Activated naive CD4-positive, alpha-beta T cell treated with anti-CD3 and anti-CD28 coated beads, Interleukin-2, amount 50 U/mL, for 16 hours (primary cell): ENCODE measurements at regions not wholly inside any gene's neighbourhood (a gene's known extent, or its start where the extent isn't known, plus 50 kb on each side); places are given as distances from the start of the nearest gene placed in this dataset.

Source experiments
- DNase-seq: peaks from one replicate; pipeline ENCODE4 v3.0.0-alpha.2; 2020

DNA sequence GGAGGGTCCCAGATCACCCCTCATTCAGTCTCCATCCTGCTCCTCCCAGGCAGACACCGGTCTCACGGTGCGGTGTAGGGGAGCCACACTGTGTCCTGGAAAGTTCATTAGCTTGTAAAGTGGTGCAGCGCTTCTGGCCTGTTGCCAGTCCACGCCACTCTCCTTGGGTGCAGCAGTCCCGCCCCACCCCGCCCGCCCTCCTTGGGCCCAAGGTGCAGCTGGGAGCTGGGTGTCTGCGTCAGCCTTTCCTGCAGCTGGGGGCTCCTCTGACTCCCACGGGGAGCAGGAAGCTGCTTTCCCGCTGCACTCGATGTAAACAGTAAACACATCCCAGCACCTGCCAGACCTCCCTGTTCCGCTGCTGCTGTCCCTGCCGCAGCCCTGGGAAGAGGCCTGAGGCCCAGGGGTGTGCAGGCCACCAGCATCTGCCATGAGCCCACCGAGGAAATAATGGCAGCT, 53.8 kb upstream of the ASB18 start:
- DNase-seq, result no peak

DNA sequence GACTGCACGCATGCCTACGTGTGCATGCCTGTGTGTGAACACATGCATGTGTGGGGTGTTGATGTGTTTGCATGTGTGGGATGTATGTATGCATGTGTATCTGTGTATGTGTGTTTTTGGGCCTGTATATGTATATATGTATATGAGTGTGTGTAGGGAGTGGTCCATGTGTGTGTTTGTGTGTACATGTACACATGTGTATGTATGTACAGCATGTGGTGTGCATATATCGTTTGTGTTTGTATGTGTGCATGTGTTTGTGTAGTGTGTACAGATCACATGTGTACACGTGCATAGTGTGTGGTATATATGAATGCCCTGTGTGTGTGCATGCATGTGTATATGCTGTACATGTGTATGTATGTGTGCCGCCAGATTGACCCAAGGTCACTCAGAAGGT, 54.2 kb upstream of the ASB18 start:
- no peak for DNase-seq

DNA sequence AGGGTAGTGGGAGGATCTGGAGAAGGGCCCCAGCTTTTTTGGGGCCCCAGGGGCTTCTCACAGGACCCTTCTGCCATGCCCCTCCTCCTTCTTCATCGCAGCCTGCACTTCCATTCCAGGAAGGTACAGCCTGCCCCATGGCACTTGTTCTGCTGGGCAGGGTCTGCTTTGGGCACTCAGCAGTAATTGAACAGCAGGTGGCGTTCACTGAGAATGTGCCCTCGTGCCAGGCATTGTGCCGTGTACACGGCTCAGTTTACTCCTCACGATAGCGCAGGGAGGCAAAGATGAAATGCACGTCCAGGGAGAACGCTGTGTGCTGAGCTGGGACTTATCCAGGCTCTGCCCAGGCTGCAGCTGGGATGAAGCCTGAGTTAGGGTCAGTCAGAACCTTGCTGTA, 54.8 kb upstream of the ASB18 start:
- no peak for DNase-seq

DNA sequence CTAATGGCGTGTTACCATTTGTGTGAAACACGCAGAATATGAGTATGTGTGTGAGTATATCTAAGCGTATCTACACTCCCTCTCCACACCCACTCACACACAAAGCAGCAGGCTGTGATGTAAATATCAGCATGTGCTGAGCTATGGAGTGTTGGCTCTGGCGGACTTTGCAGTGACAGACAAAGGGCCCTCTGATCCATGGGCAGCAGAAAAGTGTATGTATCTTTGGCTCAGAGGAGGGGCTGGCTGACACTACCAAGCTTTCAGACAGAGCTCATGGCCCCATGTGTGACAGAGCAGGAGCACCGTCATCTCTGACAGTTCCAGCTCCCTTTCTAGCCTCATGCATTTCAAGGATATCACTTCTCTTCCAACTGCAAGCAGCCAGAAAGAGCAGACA, 57.2 kb upstream of the ASB18 start:
- no peak for DNase-seq

DNA sequence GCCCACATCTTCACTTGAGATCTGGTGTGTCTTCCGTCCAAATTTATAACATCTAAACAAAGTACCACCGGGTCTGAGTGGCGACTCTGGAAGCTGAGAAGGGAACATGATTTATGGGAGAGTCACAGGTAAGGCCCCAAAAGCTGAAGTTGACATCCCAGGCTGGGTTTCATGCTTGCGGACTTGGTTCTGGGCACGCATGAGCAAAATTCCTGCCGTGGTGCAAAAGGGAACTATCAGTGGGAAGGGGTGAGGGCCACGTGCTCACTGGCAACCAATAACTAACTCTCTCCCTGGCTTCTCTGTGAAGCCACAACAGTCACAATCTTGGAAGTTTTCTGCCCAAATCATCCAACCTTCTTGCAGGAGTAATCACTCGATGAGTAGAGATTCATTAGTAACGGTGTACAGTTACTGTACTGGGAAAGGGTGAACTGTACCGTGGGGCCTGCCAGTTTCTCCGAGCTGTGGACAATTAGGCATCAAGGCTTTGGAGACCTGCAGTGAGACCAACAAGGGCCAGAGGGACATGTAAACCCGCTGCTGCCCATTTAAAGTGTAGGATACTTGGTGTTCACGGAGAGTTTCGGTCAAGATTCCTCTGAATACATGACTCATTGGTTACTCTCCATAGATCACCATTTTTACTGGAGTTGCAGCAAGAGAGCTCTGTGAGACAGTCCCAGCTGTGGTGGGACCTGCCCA, 69.4 kb upstream of the ASB18 start:
- DNase-seq, result no peak

DNA sequence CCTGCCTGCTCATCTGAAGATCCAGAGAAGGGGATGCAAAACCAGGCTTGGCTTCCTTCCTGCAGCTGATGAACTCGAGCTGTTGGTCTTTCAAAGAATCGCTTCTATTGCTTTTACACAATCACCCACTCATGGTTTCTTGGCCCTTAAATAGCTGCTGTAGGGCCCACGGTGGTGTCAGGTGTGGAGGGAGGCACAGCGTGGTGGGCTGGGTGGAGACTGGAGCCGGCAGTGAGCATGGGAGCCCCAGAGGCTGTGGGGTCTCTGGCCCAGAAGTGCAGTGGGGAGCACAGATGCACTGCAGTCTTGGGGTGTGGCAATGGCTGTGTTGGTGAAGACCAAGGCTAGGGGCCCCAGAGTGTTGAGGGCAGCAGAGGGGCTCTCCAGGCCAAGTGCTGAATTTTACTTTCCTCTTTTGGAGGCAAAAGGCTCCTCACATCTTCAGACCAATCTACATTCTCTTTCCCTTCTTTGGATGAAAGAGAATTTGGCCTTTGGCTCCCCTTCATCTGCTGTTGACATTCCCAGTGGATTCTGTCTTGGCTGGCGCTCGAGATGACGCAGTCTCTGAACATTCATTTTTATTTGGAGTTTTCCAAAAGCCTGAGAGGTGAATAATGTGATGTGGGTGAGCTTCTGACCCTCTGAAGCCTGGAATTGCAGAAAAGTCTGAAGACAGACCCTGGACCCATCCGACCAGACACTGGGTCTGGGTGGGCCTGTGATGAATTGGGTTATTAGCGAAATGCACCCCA, 70.1 kb upstream of the ASB18 start:
- no peak for DNase-seq

DNA sequence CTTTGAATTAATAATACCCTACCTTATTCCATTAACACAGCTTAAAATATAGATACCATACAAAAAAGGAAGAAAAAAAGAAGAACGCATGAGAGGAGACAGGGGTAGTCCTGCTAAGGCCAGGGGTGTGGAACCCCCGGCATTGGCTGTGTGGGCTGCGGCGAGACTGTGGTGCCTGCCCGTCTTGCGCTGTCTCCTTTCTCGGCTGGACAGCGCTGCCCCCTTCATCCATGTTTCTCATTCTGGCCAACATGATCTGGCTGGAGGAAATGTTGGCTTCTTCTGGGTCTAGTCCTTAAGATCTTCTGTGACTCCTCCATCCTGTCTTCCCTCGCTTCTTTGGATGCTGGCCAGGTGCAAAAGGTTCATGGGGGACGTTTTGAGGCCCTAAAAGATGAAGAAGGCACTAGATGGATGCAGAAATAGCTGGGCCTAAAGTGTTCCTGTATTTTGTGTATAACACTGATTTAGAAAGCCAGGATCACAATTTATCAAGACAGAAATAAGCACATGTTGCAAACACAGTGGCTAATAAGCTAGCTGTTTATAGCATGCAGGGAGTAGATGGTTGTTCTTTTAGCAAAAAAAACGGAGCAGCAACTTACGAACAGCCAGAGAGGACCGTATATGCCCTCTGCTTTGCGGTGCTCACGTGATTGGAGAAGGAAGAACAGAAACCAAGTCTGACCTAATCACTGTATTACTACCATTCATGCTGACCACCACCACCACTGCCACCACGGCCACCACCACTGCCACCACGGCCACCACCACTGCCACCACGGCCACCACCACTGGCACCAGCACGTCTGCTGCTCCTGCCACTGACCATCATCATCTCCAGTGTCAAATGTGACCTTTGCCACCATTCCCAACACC, 71.7 kb upstream of the ASB18 start:
- DNase-seq, result no peak

DNA sequence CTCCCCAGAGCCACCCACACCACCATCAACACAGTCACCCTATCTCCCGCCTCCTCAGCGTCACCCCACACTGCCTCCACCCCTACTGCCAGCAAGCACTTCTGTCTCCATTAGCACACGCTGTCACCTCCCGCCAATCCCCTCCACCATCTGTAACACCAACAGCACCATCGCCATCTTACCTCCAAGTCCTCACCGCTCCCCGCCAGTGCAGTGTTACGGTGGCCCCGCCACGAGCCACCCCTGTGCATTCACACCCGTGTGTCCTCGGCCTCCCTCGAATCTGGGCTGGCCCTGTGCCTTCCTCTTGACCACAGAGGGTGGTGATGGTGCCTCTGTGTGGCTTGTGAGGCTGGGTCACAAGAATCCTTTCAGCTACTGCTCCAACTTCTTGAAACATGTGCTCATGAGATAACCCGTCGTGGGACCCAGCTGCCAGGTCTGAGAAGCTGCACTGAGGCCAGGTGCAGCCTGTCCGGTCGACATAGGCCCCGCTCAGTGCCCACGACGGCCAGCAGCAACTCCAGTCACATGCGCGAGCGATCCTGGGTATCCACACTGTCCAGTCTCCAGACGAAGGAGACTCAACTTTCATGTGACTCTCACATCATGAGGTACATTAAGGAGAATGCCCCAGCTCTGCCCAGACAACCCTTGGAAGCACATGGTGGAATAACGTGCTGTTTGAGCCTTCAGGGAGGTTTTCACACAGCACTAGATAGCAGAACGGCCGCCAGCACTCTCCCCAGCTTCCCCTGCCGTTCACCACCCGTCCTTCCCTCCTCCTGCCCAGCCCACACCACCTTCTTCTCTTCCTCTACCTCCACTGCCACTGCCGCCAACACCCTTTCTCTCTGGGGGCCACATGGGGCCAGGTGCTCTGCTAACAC, 72.6 kb upstream of the ASB18 start:
- no peak for DNase-seq

DNA sequence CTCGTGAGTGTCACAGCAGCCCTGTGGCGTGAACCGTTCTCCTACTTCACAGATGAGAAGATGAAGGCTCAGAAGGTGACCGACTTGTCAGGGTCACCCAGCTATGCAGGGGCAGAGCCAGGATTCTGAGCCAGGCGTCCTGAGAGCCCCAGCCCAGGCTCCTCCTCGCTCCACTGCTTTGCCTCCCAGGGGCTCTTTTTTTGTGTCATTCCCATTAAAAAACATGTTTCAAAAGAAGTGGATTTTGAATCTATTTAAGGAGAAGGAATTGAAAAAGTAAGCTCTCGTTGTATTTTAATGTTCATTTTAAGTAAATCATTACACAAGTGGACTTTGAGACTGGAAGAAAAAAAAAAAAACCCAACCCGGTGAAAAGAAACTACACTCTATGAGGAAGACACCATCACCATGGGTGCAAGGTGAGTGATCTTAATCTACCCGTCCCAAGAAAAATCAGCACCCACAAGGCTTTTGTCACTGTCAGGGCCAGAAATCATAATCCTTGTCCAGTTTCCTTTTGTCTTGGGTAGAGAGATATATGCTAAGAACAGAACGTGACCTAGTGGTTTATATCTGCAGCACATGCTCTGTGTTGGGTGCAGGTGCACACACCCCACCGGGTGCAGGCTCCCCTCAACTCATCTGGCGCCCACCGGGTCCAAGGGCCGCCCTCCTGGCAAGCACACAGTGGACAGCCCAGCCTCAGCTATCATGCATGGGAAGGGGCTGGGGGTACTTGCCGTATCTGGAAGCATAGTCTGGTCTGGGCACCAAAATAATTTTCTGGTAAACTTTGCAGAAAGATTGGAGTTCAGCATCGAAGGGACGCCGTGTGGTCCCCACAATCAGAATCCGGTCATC, 73.5 kb upstream of the ASB18 start:
- no peak for DNase-seq

DNA sequence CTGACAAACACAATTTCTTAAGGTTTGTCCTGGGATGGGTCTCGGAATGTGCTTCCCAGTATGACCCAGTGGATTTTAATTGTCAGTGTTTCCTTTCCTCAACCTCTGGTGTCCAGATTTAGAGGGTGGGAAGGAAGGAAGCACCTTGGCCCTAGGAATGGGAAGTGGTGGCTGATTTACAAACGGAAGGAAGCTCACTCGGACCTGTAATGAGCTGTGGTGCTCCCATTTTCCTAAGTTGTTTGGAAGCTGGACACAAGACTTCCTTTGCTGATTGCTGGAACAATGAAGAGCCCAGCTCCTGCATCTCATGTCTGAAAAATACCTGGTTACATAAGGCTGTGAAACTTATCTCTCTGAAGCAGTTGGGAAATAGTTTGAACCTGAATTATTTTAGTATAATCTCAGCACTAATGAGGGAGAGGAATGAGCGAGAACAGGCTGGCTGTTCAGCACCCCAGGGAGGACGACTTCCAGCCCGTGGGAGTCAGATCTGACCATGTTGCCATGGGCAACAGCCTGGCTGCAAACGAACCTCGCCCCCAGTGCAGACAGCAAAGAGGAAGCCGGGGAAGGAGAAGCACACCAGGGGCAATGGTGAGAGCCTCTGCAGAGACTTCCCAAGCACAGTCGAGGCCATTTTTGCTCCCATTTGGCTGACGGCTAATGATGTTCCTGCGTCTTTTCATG, 74.4 kb upstream of the ASB18 start:
- DNase-seq, result no peak

DNA sequence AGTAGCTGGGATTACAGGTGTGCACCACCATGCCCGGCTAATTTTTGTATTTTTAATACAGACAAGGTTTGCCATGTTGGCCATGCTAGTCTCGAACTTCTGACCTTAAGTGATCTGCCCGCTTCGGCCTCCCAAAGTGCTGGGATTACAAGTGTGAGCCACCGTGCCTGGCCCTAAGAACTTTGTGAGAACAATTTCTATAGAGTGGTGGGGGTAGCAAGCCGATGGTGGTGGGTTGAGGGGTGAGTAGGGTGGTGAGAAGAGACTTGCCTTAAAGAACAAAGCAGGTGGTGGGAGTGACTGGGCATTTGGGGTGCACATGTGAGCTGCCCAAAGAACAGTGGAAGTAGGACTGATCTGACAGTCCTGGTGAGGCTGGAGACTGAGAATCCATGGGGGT, 76.0 kb upstream of the ASB18 start:
- no peak for DNase-seq

DNA sequence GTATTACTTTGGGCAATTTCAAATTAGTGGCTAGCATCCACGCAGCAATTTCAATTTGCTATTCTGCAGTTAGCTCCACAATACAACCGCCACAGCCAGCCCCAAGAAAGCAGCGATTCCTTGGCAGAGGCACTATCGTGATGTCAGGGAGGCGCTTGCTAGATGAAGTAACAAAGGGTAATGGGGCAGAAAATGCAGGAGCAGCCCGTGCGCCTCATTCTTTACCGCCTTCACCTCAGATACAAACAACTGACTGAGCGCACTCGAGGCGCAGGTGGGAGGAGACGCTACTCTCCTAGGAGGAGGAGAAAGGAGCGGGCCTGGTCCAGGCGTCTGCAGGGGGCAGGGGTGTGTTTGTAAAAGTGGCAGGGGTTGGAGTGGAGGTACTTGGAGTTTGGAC, 76.9 kb upstream of the ASB18 start:
- no peak for DNase-seq

DNA sequence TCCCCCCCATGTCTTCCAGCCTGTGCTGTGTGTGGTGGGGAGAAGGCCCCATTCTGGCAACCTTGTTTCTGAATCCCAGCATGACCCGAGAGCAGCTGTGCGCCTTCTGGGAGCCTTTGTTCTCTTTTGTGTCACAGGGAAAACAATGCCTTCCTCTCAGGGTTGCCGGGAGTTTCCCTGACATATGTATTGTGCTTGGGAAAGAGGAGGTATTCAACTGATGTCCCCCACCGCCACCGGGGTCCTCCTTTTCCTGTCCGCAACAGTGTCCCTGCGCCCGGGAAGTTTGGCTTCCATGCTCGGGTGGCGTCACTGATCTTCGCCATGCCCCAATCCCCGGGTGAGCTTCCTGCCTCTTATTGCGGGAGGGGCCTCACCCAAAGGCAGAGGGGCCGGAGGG, 77.5 kb upstream of the ASB18 start:
- DNase-seq, result no peak

DNA sequence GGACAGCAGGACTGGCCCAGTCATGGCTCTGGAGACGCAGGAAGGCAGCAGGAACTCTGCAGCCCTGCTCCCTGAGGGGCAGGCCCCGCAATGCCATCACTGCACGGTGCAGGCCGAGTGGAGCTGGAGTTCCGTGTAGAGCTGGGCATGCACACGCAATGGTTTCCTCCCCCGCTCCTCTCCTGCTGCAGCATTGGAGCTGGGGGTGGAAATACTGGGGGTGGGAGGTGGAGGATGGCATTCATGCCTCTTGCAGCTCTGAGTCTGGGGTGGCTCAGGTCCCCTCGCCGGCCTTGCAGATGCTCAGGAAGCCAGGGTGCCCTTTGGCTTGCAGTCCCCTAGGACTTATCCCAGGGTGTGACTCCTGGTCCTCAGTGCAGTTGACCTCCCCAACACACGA, 78.3 kb upstream of the ASB18 start:
- DNase-seq, result no peak

DNA sequence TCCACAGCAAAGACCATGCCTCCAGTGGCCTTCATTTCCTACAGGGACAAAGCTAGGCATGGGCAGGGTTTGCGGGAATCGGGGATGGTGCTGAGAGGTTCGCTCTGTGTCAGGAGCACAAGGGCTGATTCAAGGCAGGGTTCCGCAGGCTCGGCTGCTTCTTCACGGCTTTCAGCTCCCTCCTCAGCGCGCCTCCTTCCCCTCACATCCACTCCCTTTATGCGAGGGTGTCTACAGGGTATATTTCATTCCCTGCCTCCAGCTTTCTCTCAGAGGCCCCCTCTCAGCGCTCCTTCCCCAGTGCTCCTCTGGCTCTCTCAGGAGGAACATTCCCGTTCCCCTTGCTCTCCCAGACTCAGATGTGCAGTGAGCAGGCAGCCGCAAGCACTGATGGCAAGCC, 78.7 kb upstream of the ASB18 start:
- DNase-seq, result no peak

DNA sequence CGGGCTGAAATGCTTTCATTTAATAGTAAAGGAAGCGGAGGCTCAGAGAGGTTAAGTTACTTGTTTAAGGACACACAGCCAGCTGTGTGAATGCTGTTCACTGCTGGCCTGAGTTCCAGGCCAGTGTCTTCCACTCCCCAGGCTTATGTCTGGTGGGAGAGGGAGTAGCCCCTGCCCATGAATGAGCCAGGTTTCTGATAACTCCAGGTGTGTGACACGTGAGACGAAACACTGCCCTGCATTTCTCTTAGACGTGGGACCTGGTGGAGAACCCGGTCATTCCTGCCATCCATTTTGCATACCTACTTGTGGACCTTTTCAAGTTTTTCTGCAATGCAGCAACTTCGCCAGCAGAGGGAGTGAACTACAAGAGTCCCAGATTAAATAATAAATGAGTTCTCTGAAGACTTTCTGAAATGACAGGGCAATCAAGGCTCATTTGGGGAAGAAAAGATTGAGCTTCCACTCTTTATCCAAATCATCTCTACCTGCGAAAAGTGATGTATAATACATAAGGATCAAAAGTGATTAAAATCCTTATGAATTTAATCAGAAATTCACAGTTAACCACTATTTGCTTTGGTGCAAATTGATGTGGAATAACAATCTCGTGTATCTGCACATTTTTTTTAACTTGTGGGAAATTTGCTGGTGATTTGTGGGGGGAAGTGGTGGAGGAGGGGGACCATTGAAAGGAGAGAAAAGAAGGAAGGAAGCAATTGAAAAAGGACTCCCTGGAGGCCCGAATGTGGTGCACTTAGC, 79.4 kb upstream of the ASB18 start:
- DNase-seq, result peak; percentile 47

DNA sequence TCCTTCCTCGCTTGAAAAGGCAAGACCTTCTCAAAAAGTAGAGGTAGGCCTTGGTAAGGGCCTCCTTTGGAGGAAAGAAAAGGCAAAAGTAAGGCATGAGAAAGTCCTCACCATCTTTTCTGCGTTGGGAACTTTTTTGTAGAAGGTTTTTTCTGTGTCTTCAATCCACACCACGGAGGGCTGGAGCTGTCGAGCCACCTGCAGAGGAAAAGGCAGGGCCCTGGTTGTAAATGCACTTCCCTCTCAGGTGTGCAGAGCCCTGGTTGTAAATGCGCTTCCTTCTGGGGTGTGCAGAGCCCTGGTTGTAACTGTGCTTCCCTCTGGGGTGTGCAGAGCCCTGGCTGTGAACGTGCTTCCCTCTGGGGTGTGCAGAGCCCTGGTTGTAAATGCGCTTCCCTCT, 80.2 kb upstream of the ASB18 start:
- no peak for DNase-seq

DNA sequence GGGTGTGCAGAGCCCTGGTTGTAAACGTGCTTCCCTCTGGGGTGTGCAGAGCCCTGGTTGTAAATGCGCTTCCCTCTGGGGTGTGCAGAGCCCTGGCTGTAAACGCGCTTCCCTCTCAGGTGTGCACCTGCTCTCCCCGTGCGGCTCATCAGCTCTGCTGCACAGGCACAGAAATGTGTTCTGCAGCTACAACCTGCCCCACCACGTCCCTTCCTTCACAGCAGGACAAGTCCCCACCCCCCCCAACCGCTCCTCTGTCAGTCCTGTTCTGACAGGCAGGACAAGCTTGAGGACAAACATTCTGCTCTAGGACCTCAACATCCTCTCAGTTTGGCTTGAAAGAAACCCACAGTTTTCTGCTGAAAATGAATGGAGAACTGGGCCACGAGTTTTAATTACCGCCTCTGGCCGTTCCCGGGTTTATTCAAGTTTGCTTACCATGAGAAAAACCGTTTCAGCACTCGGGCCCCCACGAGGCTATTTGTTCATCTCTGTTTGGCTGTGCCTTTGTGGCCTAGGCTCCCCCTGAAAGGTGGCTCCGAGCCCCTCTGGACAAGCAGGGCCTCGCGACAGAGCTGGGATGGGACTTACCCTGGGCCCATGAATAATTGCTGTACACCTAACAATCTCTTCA, 81.0 kb upstream of the ASB18 start:
- DNase-seq, result no peak

DNA sequence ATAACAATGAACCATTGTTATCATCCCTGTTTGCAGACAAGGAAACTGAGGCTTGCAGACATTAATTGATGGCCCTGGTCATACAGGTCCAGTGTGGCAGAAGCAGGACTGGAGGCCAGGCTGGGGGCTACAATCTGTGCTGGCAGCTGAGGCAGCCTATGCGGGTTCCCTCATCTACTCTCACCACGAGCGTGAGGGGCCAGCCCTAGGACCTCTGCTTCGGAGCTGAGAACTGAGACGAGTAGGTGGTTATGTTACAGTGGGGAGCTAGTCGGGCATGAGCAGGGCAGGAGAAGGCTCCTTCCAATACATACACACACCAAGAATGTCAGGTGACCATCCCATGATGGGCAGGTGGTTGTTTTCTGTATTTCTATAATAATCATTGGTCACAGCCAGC, 82.2 kb upstream of the ASB18 start:
- no peak for DNase-seq

DNA sequence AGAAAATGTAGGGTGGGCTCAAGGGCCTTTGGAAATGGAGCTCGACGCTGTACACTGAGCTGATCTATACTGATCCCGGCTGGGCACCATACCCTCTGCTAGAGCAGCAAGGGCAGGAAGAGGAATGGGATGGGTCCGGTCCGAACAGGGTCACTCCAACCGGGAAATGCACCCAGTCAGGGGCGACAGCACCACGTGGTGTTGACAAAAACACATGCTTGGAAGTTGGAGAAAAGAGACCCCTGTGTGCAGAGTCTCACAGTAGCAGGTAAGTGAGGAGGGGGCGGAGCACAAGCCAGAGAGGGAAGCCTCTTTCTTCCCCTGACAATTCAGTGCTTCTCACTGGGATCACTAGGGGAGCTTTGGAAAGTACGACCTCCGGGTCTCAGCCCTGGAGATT, 84.1 kb upstream of the ASB18 start:
- no peak for DNase-seq
